H9 (cell line): ENCODE measurements at regions not wholly inside any gene's neighbourhood (a gene's known extent, or its start where the extent isn't known, plus 50 kb on each side); places are given as distances from the start of the nearest gene placed in this dataset.

ENCODE experiments used
- DNase-seq: peaks from one replicate; pipeline ENCODE4 v3.0.0-alpha.2; 2017
- H2AFZ ChIP-seq: one replicate; pipeline ENCODE4 v1.6.1; 2013; ENCODE audit warnings: mild to moderate bottlenecking, low read length, control low read depth, moderate library complexity
- H2AK5ac ChIP-seq: 2 replicates; pipeline ENCODE4 v1.6.1; 2013; ENCODE audit warnings: low read length, control low read depth, mixed read lengths; ENCODE audit not compliant: insufficient read length
- H2BK120ac ChIP-seq: one replicate; pipeline ENCODE4 v1.6.1; 2013; ENCODE audit warnings: low read depth, mild to moderate bottlenecking, low read length, control low read depth, inconsistent platforms; ENCODE audit not compliant: poor library complexity, severe bottlenecking
- H2BK12ac ChIP-seq: 2 replicates; pipeline ENCODE4 v1.6.1; 2013; ENCODE audit warnings: low read length, control low read depth, mixed read lengths, low read depth; ENCODE audit not compliant: insufficient read length
- H2BK15ac ChIP-seq: 2 replicates; pipeline ENCODE4 v1.6.1; 2013; ENCODE audit warnings: low read depth, low read length, control low read depth
- H2BK20ac ChIP-seq: one replicate; pipeline ENCODE4 v1.6.1; 2013; ENCODE audit warnings: low read depth, mild to moderate bottlenecking, low read length, control low read depth, inconsistent platforms; ENCODE audit not compliant: poor library complexity, severe bottlenecking
- H2BK5ac ChIP-seq: 2 replicates; pipeline ENCODE4 v1.6.1; 2013; ENCODE audit warnings: low read length, control low read depth, mixed read lengths; ENCODE audit not compliant: insufficient read length
- H3K14ac ChIP-seq: 2 replicates; pipeline ENCODE4 v1.6.1; 2013; ENCODE audit warnings: low read length, control low read depth; ENCODE audit not compliant: insufficient read depth
- H3K18ac ChIP-seq: 2 replicates; pipeline ENCODE4 v1.6.1; 2013; ENCODE audit warnings: low read depth, mild to moderate bottlenecking, mixed read lengths, low read length, control low read depth; ENCODE audit not compliant: insufficient read length
- H3K23ac ChIP-seq: 2 replicates; pipeline ENCODE4 v1.6.1; 2013; ENCODE audit warnings: low read length, control low read depth, mixed read lengths, low read depth; ENCODE audit not compliant: insufficient read length
- H3K23me2 ChIP-seq: 2 replicates; pipeline ENCODE4 v1.6.1; 2013; ENCODE audit warnings: low read depth, mild to moderate bottlenecking, mixed read lengths, low read length, control low read depth; ENCODE audit not compliant: insufficient read length, poor library complexity, severe bottlenecking
- H3K27ac ChIP-seq: 2 replicates; pipeline ENCODE4 v1.5.1; 2013; ENCODE audit warnings: low read length, control low read depth, mixed read lengths, low read depth; ENCODE audit not compliant: insufficient read length
- H3K27me3 ChIP-seq: 2 replicates; pipeline ENCODE4 v1.6.1; 2013; ENCODE audit warnings: low read length, control low read depth, inconsistent platforms; ENCODE audit not compliant: insufficient read depth
- H3K4ac ChIP-seq: 2 replicates; pipeline ENCODE4 v1.6.1; 2013; ENCODE audit warnings: low read depth, mild to moderate bottlenecking, control low read depth, inconsistent platforms, low read length, moderate library complexity
- H3K4me1 ChIP-seq: 2 replicates; pipeline ENCODE4 v1.6.1; 2013; ENCODE audit warnings: low read length, control low read depth, inconsistent platforms; ENCODE audit not compliant: insufficient read depth
- H3K4me2 ChIP-seq: 2 replicates; pipeline ENCODE4 v1.6.1; 2013; ENCODE audit warnings: low read length, control low read depth, mixed read lengths; ENCODE audit not compliant: insufficient read length, insufficient read depth
- H3K56ac ChIP-seq: 2 replicates; pipeline ENCODE4 v1.6.1; 2013; ENCODE audit warnings: low read depth, mild to moderate bottlenecking, mixed read lengths, low read length, control low read depth; ENCODE audit not compliant: insufficient read length
- H3K79me1 ChIP-seq: 2 replicates; pipeline ENCODE4 v1.6.1; 2013; ENCODE audit warnings: low read depth, mild to moderate bottlenecking, moderate library complexity, low read length, control low read depth, inconsistent platforms; ENCODE audit not compliant: insufficient read depth, poor library complexity, severe bottlenecking
- H3K79me2 ChIP-seq: 2 replicates; pipeline ENCODE4 v1.6.1; 2013; ENCODE audit warnings: low read length, control low read depth, inconsistent platforms; ENCODE audit not compliant: insufficient read depth
- H3K9ac ChIP-seq: 2 replicates; pipeline ENCODE4 v1.6.1; 2013; ENCODE audit warnings: low read length, control low read depth, mixed read lengths; ENCODE audit not compliant: insufficient read length; ENCODE audit errors: extremely low read depth
- H3K9me3 ChIP-seq: one replicate; pipeline ENCODE4 v1.6.1; 2013; ENCODE audit warnings: low read depth, low read length, inconsistent platforms; ENCODE audit not compliant: control insufficient read depth
- H3T11ph ChIP-seq: one replicate; pipeline ENCODE4 v1.6.1; 2013; ENCODE audit warnings: mild to moderate bottlenecking, low read length, control low read depth, inconsistent platforms
- H4K20me1 ChIP-seq: one replicate; pipeline ENCODE4 v1.6.1; 2013; ENCODE audit not compliant: control insufficient read depth, insufficient read length, insufficient read depth
- H4K5ac ChIP-seq: 2 replicates; pipeline ENCODE4 v1.6.1; 2013; ENCODE audit warnings: low read depth, mild to moderate bottlenecking, mixed read lengths, low read length, control low read depth; ENCODE audit not compliant: insufficient read length
- H4K8ac ChIP-seq: replicated peaks from 2 replicates; pipeline ENCODE4 v1.6.1; 2013; ENCODE audit warnings: low read length, control low read depth, mixed read lengths, low read depth; ENCODE audit not compliant: insufficient read length
- H4K91ac ChIP-seq: 2 replicates; pipeline ENCODE4 v1.6.1; 2013; ENCODE audit warnings: low read depth, mild to moderate bottlenecking, moderate library complexity, mixed read lengths, low read length, control low read depth; ENCODE audit not compliant: insufficient read length
- H3K27ac Mint-ChIP-seq, 3 experiments: 2 replicates in 2 of 3; 3 replicates in 1 of 3; pipeline ENCODE4 v1.8.0; 2020 to 2021; ENCODE audit warnings: mixed read lengths in 3 of 3, mild to moderate bottlenecking in 1 of 3, moderate library complexity in 1 of 3
- H3K27me3 Mint-ChIP-seq: 2 replicates; pipeline ENCODE4 v1.8.0; 2021; ENCODE audit warnings: low read depth, mild to moderate bottlenecking, moderate library complexity, mixed read lengths
- H3K36me3 Mint-ChIP-seq, 3 experiments: 2 replicates in 2 of 3; 3 replicates in 1 of 3; pipeline ENCODE4 v1.8.0; 2020 to 2021; ENCODE audit warnings: low read depth in 3 of 3, mixed read lengths in 3 of 3; ENCODE audit not compliant: insufficient read depth in 1 of 3
- H3K4me1 Mint-ChIP-seq, 2 experiments: 2 replicates each; pipeline ENCODE4 v1.8.0; 2020; ENCODE audit warnings: mixed read lengths in 2 of 2
- H3K4me3 Mint-ChIP-seq, 2 experiments: 2 replicates in 1 of 2; 3 replicates in 1 of 2; pipeline ENCODE4 v1.8.0; 2020 to 2021; ENCODE audit warnings: mild to moderate bottlenecking in 2 of 2, mixed read lengths in 2 of 2, moderate library complexity in 1 of 2
- H3K9me3 Mint-ChIP-seq, 2 experiments: 2 replicates in 1 of 2; 3 replicates in 1 of 2; pipeline ENCODE4 v1.8.0; 2020; ENCODE audit warnings: mild to moderate bottlenecking in 2 of 2, mixed read lengths in 2 of 2, moderate library complexity in 1 of 2
- WGBS: extraction: QIAGEN DNeasy Blood & Tissue Kit; methylation state at CpG from one replicate; pipeline ENCODE4 v1.1.7; 2013; ENCODE audit warnings: missing lambda C conversion rate, low lambda C conversion rate, mixed read lengths; ENCODE audit not compliant: insufficient read length; ENCODE audit errors: extremely low coverage; 5-methylcytosine and 5-hydroxymethylcytosine counted together
- TF ChIP-seq, protein P1 (sequence below): fragments of 200-600 bp; sonication (generic); conservative IDR thresholded peaks from 3 replicates; pipeline ENCODE4 v1.8.0; 2021; ENCODE audit warnings: antibody characterized with exemption, mild to moderate bottlenecking

DNA sequence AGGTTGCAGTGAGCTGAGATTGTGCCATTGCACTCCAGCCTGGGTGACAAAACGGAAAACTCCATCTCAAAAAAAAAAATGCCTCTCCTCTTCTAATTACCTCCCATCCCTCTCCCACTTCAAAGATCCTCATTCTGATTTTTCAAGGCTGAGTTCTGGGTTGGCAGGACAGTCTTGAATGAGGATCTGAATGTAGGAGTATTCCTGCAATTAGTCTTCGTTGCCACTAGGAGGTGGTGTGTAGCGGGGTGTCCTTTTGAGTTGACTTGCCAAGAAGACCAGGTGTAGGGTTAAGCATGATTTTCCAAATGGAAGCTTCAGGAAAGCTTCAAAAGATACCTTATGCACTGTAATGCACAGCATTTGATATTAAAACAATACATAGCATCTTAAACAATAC lies 169.9 kb downstream of the ASMT start:
- H3K14ac ChIP-seq: no peak overlapping the region
- H2BK120ac ChIP-seq: no peak overlapping the region
- H3K4me1 Mint-ChIP-seq: no peaks in the 10 kb centered on the region
- H2BK20ac ChIP-seq: no peak overlapping the region
- H3K79me1 ChIP-seq: no peaks in the 10 kb centered on the region
- H4K5ac ChIP-seq: no peak overlapping the region
- H3K27me3 ChIP-seq: no peaks in the 10 kb centered on the region
- H3K36me3 Mint-ChIP-seq: peaks cover 8 to 19% (median 8%) of the 10 kb centered on the region in 3 experiments
- no peak overlapping the region for H3K4me3 Mint-ChIP-seq
- H3K4me1 ChIP-seq: no peaks in the 10 kb centered on the region
- TF ChIP-seq, protein P1, sequence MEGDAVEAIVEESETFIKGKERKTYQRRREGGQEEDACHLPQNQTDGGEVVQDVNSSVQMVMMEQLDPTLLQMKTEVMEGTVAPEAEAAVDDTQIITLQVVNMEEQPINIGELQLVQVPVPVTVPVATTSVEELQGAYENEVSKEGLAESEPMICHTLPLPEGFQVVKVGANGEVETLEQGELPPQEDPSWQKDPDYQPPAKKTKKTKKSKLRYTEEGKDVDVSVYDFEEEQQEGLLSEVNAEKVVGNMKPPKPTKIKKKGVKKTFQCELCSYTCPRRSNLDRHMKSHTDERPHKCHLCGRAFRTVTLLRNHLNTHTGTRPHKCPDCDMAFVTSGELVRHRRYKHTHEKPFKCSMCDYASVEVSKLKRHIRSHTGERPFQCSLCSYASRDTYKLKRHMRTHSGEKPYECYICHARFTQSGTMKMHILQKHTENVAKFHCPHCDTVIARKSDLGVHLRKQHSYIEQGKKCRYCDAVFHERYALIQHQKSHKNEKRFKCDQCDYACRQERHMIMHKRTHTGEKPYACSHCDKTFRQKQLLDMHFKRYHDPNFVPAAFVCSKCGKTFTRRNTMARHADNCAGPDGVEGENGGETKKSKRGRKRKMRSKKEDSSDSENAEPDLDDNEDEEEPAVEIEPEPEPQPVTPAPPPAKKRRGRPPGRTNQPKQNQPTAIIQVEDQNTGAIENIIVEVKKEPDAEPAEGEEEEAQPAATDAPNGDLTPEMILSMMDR: peak; percentile 55
- no peak overlapping the region for H2BK5ac ChIP-seq
- H3K4me2 ChIP-seq: no peak overlapping the region
- no peak overlapping the region for H2AFZ ChIP-seq
- no peak overlapping the region for H2AK5ac ChIP-seq
- no peaks in the 10 kb centered on the region for H3K9me3 ChIP-seq
- no peak overlapping the region for H3K27ac Mint-ChIP-seq
- H2BK15ac ChIP-seq: no peak overlapping the region
- H3K9ac ChIP-seq: no peak overlapping the region
- no peak overlapping the region for H2BK12ac ChIP-seq
- H3K27me3 Mint-ChIP-seq: no peaks in the 10 kb centered on the region; the same call in 1 of the 2 replicates
- DNase-seq: no peak
- H4K8ac ChIP-seq: no peak overlapping the region
- no peaks in the 10 kb centered on the region for H3K23me2 ChIP-seq
- no peak overlapping the region for H3K23ac ChIP-seq
- H3K4ac ChIP-seq: no peak overlapping the region
- H4K91ac ChIP-seq: no peak overlapping the region
- no peak overlapping the region for H3K27ac ChIP-seq
- no peak overlapping the region for H3K18ac ChIP-seq
- H3T11ph ChIP-seq: no peak overlapping the region
- no CpG with 5 or more reads among the region's 3 CpGs for WGBS
- H3K56ac ChIP-seq: no peak overlapping the region
- no peaks in the 10 kb centered on the region for H4K20me1 ChIP-seq
- no peaks in the 10 kb centered on the region for H3K79me2 ChIP-seq
- H3K9me3 Mint-ChIP-seq: peaks cover 13% of the 10 kb centered on the region in 2 experiments
